NT2/D1 (cell line): ENCODE measurements at regions not wholly inside any gene's neighbourhood (a gene's known extent, or its start where the extent isn't known, plus 50 kb on each side); places are given as distances from the start of the nearest gene placed in this dataset.

Experiments used
- SUZ12 ChIP-seq: IDR thresholded peaks from 2 replicates; pipeline ENCODE4 v1.6.1; 2011; ENCODE audit not compliant: insufficient read length, insufficient read depth; ENCODE audit errors: extremely low read depth
- YY1 ChIP-seq: IDR thresholded peaks from 2 replicates; pipeline ENCODE4 v1.6.1; 2011; ENCODE audit not compliant: insufficient read length, insufficient read depth
- ZNF274 ChIP-seq: IDR thresholded peaks from 2 replicates; pipeline ENCODE4 v1.6.1; 2011; ENCODE audit warnings: mild to moderate bottlenecking, low read depth, low read length

DNA sequence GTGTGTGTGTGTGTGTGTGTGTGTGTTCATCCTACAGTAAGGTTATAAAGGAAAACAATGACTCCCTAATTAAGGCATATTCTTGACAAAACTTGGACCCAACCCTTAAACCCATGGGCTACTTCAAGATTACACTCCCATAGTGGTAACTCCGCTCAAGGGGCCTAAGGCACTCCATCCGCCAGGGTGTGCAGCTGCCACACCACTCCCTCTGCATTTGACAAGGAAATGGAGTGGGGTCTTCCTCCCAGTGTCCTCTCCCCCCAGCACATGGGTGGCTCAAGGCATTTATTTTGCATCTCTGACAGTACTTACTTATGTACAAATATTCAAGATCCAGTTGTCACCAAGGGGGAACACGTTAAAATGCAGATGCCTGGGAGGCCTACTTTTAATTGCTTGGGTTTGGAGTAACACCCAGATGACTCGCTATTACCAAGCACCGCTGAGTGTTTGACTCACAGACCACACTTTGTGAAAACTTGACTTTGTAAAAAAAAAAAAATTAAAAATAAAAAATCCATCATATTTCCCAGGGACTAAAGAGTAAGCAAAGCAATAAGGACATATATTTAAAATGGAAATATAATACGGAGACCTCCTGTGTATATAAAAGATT is 53.0 kb upstream of the AGR3 start:
- TF ChIP-seq ZNF274 (no peak), YY1 (no peak), SUZ12 (no peak)
